ENCODE measurements at regions not wholly inside any gene's neighbourhood (a gene's known extent, or its start where the extent isn't known, plus 50 kb on each side); places are given as distances from the start of the nearest gene placed in this dataset.
"Not testable (repeated sequence)": the region's sequence is repeated elsewhere in the genome, so short reads cannot be mapped to it uniquely, and the experiment has no call there.

DNA sequence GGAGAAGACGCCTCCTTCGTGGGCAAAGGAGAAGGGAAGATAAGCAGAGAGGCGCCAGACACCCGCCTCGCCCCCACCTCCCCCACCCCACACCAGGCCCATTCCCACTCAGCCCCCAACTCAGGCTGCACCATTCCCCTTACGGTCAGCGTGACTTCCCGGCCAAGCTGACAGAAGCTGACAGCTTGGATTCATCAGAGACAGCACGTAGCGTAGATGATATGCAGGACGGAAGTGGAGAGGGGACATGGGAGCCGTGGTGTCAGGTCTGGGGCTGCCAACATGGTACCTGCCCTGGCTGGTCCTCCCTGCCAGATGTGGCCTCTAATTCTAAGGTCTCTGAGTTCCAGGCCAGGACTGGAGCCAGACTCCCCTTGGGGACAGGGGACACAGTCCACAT, 139.0 kb downstream of the TBC1D2B start:
- H3K27ac ChIP-seq (ENCODE audit: low read length); H3K36me3 ChIP-seq (ENCODE audit: control insufficient read depth, insufficient read depth, low read length); in situ Hi-C loops (cut with HindIII; ENCODE audit: low pct_unique_long_range_greater_than_20kb, low sequenced_read_pairs); H3K4me1 ChIP-seq (ENCODE audit: control insufficient read depth, insufficient read depth, low read length); POLR2A ChIA-PET; H3K9me3 ChIP-seq (ENCODE audit: control insufficient read depth, insufficient read depth, low read depth, low read length); DNase-seq (ENCODE audit: low read depth, low spot score); BruUV-seq (replicated peaks); H3K4me3 ChIP-seq (ENCODE audit: low read depth in 2 of 2, low read length in 2 of 2); H3K27me3 ChIP-seq (ENCODE audit: control insufficient read depth, insufficient read depth, low read length); ATAC-seq; intact Hi-C loops (cut with micrococcal nuclease; ENCODE audit: unreplicated experiment): not testable (repeated sequence)
- CTCF ChIA-PET, result interaction anchor here (0.5 kb wide), 1 partner anchor 63 kb away, joined by 4 read pairs; no protein-coding TSS in a partner anchor

DNA sequence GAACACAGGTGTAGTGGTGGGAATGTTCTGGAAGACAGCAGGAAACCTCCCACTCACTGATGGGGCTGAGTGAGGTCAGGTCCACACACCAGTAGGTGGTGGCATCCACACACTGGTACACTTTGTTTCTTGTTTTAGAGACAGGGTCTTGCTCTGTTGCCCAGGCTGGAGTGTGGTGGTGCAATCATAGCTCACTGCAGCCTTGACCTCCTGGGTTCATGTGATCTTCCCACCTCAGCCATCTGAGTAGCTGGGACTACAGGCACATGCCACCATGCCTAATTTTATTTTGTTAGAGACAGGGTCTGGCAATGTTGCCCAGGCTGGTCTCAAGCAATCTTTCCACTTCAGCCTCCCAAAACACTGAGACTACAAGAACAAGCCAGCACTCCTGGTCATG, 140.9 kb downstream of the TBC1D2B start:
- in situ Hi-C loops (cut with HindIII; ENCODE audit: low pct_unique_long_range_greater_than_20kb, low sequenced_read_pairs); H3K27me3 ChIP-seq (ENCODE audit: control insufficient read depth, insufficient read depth, low read length); H3K36me3 ChIP-seq (ENCODE audit: control insufficient read depth, insufficient read depth, low read length); H3K4me1 ChIP-seq (ENCODE audit: control insufficient read depth, insufficient read depth, low read length); intact Hi-C loops (cut with micrococcal nuclease; ENCODE audit: unreplicated experiment); DNase-seq (ENCODE audit: low read depth, low spot score); H3K27ac ChIP-seq (ENCODE audit: low read length); H3K4me3 ChIP-seq (ENCODE audit: low read depth in 2 of 2, low read length in 2 of 2); BruUV-seq (replicated peaks); ATAC-seq; H3K9me3 ChIP-seq (ENCODE audit: control insufficient read depth, insufficient read depth, low read depth, low read length): not testable (repeated sequence)
- ChIA-PET CTCF (interaction anchor here (0.6 kb wide), 1 partner anchor 26 kb away, joined by 3 read pairs; no protein-coding TSS in a partner anchor), POLR2A (interaction anchor here (0.6 kb wide), 1 partner anchor 499 kb away, joined by 4 read pairs; no protein-coding TSS in a partner anchor)

DNA sequence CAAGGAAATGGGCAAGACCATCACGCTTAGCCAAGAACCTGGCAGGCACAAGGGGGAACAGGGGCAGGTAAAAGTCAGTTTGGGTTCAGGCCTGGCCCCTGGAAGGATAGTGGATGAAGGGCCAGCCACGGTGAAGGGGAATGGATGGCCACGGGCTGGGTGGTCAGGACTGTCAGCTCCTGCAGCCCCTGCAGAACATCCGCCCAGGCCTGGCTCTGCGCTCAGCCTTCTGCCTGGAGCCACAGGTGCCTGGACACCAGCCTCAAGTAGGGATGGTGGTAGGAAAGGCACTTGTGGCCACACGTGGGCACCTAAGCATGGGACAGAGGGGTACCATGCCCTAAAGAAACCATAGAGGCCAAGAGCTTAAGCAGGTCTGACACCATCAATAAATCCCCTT, 143.0 kb downstream of the TBC1D2B start:
- H3K36me3 ChIP-seq (ENCODE audit: control insufficient read depth, insufficient read depth, low read length); ATAC-seq; H3K9me3 ChIP-seq (ENCODE audit: control insufficient read depth, insufficient read depth, low read depth, low read length); CTCF ChIA-PET; POLR2A ChIA-PET; BruUV-seq (replicated peaks); H3K27me3 ChIP-seq (ENCODE audit: control insufficient read depth, insufficient read depth, low read length); in situ Hi-C loops (cut with HindIII; ENCODE audit: low pct_unique_long_range_greater_than_20kb, low sequenced_read_pairs); H3K27ac ChIP-seq (ENCODE audit: low read length); DNase-seq (ENCODE audit: low read depth, low spot score); H3K4me1 ChIP-seq (ENCODE audit: control insufficient read depth, insufficient read depth, low read length); intact Hi-C loops (cut with micrococcal nuclease; ENCODE audit: unreplicated experiment); H3K4me3 ChIP-seq (ENCODE audit: low read depth in 2 of 2, low read length in 2 of 2): not testable (repeated sequence)

DNA sequence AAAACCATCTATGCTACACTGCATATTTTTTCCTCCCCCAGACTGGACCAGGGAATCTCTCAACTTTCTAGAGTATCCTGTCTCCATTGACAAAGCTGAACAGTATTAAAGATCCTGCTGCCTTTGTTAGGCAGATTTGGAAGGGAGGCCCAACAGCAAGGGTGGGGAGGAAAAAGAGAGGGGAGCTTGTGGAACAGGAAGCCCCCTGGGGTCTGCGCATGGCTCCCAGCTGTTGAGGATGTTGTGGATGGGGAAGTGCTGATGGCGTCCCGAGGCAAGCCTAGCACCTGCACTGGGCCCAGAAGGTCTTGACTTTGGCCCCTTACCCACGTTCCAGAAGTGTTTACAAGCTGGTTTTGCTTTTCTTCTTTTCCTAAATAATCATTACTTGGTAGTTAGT, 146.6 kb downstream of the TBC1D2B start:
- in situ Hi-C loops (cut with HindIII; ENCODE audit: low pct_unique_long_range_greater_than_20kb, low sequenced_read_pairs); H3K27me3 ChIP-seq (ENCODE audit: control insufficient read depth, insufficient read depth, low read length); H3K4me3 ChIP-seq (ENCODE audit: low read depth in 2 of 2, low read length in 2 of 2); BruUV-seq (replicated peaks); H3K36me3 ChIP-seq (ENCODE audit: control insufficient read depth, insufficient read depth, low read length); H3K4me1 ChIP-seq (ENCODE audit: control insufficient read depth, insufficient read depth, low read length); ATAC-seq; POLR2A ChIA-PET; DNase-seq (ENCODE audit: low read depth, low spot score); intact Hi-C loops (cut with micrococcal nuclease; ENCODE audit: unreplicated experiment); H3K9me3 ChIP-seq (ENCODE audit: control insufficient read depth, insufficient read depth, low read depth, low read length); H3K27ac ChIP-seq (ENCODE audit: low read length): not testable (repeated sequence)
- CTCF ChIA-PET, result interaction anchor here (0.6 to 0.7 kb wide), 2 partner anchors 285 to 313 kb away, joined by 3 to 4 read pairs; no protein-coding TSS in a partner anchor

DNA sequence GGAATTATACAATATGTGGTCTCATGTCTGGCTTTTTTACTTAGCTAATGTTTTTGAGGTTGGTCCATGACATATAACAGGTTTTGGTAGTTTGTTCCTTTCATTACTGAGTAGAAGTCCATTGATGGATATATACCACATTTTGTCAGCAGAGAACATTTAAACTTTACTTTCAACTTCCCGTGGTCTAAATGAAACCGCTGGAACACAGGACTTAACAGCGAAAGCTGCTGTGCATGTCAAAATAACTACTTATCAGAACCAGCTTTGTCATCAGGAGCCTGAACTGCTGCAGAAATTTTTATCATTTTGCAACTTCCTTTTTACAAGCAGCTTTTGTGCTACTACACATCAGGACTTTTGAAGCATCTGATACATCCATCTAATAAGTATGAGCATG, 147.0 kb downstream of the TBC1D2B start:
- BruUV-seq (replicated peaks); ATAC-seq; H3K27me3 ChIP-seq (ENCODE audit: control insufficient read depth, insufficient read depth, low read length); H3K9me3 ChIP-seq (ENCODE audit: control insufficient read depth, insufficient read depth, low read depth, low read length); CTCF ChIA-PET; H3K36me3 ChIP-seq (ENCODE audit: control insufficient read depth, insufficient read depth, low read length); in situ Hi-C loops (cut with HindIII; ENCODE audit: low pct_unique_long_range_greater_than_20kb, low sequenced_read_pairs); intact Hi-C loops (cut with micrococcal nuclease; ENCODE audit: unreplicated experiment); POLR2A ChIA-PET; DNase-seq (ENCODE audit: low read depth, low spot score); H3K4me1 ChIP-seq (ENCODE audit: control insufficient read depth, insufficient read depth, low read length); H3K4me3 ChIP-seq (ENCODE audit: low read depth in 2 of 2, low read length in 2 of 2); H3K27ac ChIP-seq (ENCODE audit: low read length): not testable (repeated sequence)

DNA sequence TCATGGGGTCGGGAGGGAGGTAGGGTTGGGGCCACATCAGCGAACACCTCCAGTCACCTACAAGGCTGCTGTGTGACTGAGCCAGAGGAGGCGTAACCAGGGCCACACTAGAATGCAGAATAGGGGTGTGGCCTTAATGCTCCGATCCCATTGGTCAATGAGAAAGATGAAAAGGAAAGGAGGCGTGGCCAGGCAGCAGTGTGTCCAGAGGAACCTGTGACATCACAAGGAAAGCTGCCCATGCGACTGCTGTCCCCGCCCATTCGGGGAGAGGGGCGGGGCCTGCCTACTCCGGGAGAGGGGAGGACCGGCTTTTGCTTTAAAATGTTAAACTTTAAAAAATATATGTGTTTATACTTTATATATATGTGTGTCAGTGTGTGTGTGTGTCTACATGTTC, 150.7 kb downstream of the TBC1D2B start:
- H3K36me3 ChIP-seq (ENCODE audit: control insufficient read depth, insufficient read depth, low read length); H3K27ac ChIP-seq (ENCODE audit: low read length); in situ Hi-C loops (cut with HindIII; ENCODE audit: low pct_unique_long_range_greater_than_20kb, low sequenced_read_pairs); BruUV-seq (replicated peaks); intact Hi-C loops (cut with micrococcal nuclease; ENCODE audit: unreplicated experiment); H3K9me3 ChIP-seq (ENCODE audit: control insufficient read depth, insufficient read depth, low read depth, low read length); ATAC-seq; H3K27me3 ChIP-seq (ENCODE audit: control insufficient read depth, insufficient read depth, low read length); POLR2A ChIA-PET; DNase-seq (ENCODE audit: low read depth, low spot score); CTCF ChIA-PET; H3K4me3 ChIP-seq (ENCODE audit: low read depth in 2 of 2, low read length in 2 of 2); H3K4me1 ChIP-seq (ENCODE audit: control insufficient read depth, insufficient read depth, low read length): not testable (repeated sequence)

DNA sequence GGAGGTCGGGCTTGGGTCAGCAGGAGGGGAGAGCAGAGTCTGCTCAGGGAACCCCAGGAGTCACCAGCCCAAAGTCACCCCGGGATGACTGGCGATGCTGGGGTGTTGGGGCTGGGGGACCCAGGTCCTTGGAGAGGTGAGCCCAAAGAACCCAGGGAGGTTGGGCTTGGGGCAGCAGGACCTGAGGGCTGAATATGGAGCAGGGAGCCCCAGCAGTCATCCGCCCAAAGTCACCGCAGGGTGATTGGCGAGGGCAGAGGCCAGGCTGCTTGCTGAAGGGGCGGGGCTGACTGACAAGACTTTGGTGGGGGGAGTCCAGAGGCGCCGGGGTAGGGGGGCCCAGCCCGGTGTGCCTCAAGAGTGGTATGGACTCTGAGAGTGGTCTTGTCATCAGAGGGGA, 151.2 kb downstream of the TBC1D2B start:
- H3K4me3 ChIP-seq (ENCODE audit: low read depth in 2 of 2, low read length in 2 of 2); DNase-seq (ENCODE audit: low read depth, low spot score); intact Hi-C loops (cut with micrococcal nuclease; ENCODE audit: unreplicated experiment); ATAC-seq; BruUV-seq (replicated peaks); H3K4me1 ChIP-seq (ENCODE audit: control insufficient read depth, insufficient read depth, low read length); H3K9me3 ChIP-seq (ENCODE audit: control insufficient read depth, insufficient read depth, low read depth, low read length); CTCF ChIA-PET; H3K36me3 ChIP-seq (ENCODE audit: control insufficient read depth, insufficient read depth, low read length); H3K27ac ChIP-seq (ENCODE audit: low read length); POLR2A ChIA-PET; in situ Hi-C loops (cut with HindIII; ENCODE audit: low pct_unique_long_range_greater_than_20kb, low sequenced_read_pairs); H3K27me3 ChIP-seq (ENCODE audit: control insufficient read depth, insufficient read depth, low read length): not testable (repeated sequence)

DNA sequence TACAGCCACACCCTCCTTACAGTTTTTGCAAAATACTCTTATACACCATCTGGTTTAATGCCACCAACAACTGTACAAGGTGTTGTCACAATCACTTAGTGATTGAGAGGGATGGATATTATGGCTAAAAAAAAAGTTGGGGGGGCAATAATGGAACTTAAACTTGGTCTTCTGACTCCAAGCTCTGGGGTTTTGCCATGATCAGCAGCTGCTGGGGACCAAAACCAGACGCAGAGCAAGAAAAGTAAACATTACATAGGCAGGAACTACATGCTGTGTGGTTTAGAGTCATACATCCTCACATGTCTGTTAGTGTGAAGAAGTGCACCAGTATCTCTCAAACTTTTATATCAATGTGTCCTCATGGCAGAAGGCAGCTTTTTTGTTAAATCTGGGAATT, 152.4 kb downstream of the TBC1D2B start:
- CTCF ChIA-PET; H3K27me3 ChIP-seq (ENCODE audit: control insufficient read depth, insufficient read depth, low read length); intact Hi-C loops (cut with micrococcal nuclease; ENCODE audit: unreplicated experiment): not testable (repeated sequence)

More for the DNA sequence above, 152.4 kb downstream of the TBC1D2B start:
- DNase-seq (ENCODE audit: low read depth, low spot score); H3K4me1 ChIP-seq (ENCODE audit: control insufficient read depth, insufficient read depth, low read length); H3K4me3 ChIP-seq (ENCODE audit: low read depth in 2 of 2, low read length in 2 of 2); ATAC-seq; H3K36me3 ChIP-seq (ENCODE audit: control insufficient read depth, insufficient read depth, low read length); H3K27ac ChIP-seq (ENCODE audit: low read length); H3K9me3 ChIP-seq (ENCODE audit: control insufficient read depth, insufficient read depth, low read depth, low read length); POLR2A ChIA-PET; in situ Hi-C loops (cut with HindIII; ENCODE audit: low pct_unique_long_range_greater_than_20kb, low sequenced_read_pairs); BruUV-seq (replicated peaks): not testable (repeated sequence)

Data from Panc1 (cell line).